Gastroesophageal sphincter (tissue), 3 donors: ENCODE measurements at regions not wholly inside any gene's neighbourhood (a gene's known extent, or its start where the extent isn't known, plus 50 kb on each side); places are given as distances from the start of the nearest gene placed in this dataset.

Source experiments
- POLR2A ChIP-seq, 2 donors: fragments of 450-650 bp; IDR thresholded peaks; one replicate each; pipeline ENCODE4 v1.6.1; 2017; ENCODE audit warnings: antibody characterized with exemption in 2 of 2, mild to moderate bottlenecking in 2 of 2, moderate library complexity in 1 of 2
- POLR2AphosphoS5 ChIP-seq: sonication (generic); formaldehyde crosslinking; IDR thresholded peaks from one replicate; pipeline ENCODE4 v1.6.1; 2017; ENCODE audit warnings: antibody characterized with exemption
- TF ChIP-seq, protein P1 (sequence below), 4 experiments: fragments of 200-600 bp in 2 of 4; fragments of 450-650 bp in 2 of 4; sonication (generic) in 1 of 4; IDR thresholded peaks; one replicate each; pipeline ENCODE4 v1.5.1; 2017 to 2019; ENCODE audit warnings: antibody characterized with exemption in 4 of 4, mild to moderate bottlenecking in 2 of 4, moderate library complexity in 2 of 4

DNA sequence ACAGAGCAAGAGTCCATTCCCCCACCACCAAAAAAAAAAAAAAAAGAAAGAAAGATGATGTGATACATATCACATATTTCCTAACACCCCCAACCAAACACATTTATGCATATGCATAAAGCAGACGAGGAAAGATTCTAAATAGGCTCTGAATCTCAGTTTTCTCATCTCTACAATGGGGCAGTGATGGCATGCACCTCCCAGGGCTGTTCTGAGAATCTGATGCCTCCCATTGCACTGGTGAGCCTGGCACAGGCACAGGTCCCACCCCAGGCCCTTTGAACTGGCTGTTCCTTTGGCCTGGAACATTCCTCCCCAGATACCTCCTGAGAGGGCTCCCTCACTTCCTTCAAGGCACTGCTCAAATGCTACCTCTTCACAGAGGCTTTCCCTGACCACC is 116.5 kb downstream of the C9orf50 start:
- TF ChIP-seq, protein P1, sequence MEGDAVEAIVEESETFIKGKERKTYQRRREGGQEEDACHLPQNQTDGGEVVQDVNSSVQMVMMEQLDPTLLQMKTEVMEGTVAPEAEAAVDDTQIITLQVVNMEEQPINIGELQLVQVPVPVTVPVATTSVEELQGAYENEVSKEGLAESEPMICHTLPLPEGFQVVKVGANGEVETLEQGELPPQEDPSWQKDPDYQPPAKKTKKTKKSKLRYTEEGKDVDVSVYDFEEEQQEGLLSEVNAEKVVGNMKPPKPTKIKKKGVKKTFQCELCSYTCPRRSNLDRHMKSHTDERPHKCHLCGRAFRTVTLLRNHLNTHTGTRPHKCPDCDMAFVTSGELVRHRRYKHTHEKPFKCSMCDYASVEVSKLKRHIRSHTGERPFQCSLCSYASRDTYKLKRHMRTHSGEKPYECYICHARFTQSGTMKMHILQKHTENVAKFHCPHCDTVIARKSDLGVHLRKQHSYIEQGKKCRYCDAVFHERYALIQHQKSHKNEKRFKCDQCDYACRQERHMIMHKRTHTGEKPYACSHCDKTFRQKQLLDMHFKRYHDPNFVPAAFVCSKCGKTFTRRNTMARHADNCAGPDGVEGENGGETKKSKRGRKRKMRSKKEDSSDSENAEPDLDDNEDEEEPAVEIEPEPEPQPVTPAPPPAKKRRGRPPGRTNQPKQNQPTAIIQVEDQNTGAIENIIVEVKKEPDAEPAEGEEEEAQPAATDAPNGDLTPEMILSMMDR (IDR thresholded peaks at IDR 0.05) = no peak
- TF ChIP-seq POLR2A (IDR thresholded peaks at IDR 0.05) = no peak
- no peak for TF ChIP-seq POLR2AphosphoS5
